H1 (cell line): ENCODE measurements at regions not wholly inside any gene's neighbourhood (a gene's known extent, or its start where the extent isn't known, plus 50 kb on each side); places are given as distances from the start of the nearest gene placed in this dataset.

Experiments
- CTCF ChIA-PET: fragments of 300-600 bp; sonication (Branson Sonifier 250); formaldehyde crosslinking; loops from one replicate; lab custom pipeline; 2021; ENCODE audit not compliant: partially characterized antibody; lab: Charles Lee
- POLR2A ChIA-PET: fragments of 300-600 bp; sonication (Branson Sonifier 250); formaldehyde crosslinking; loops from one replicate; lab custom pipeline; 2021; ENCODE audit warnings: inconsistent platforms; ENCODE audit not compliant: partially characterized antibody; lab: Charles Lee
- DNase-seq, 2 experiments: peaks; one replicate each; pipeline versions ENCODE4 v3.0.0 to v3.0.0-alpha.2; 2010 to 2022; ENCODE audit warnings: low spot score in 2 of 2, low read depth in 1 of 2, mixed read lengths in 1 of 2
- FAIRE-seq: peaks from 2 replicates; lab custom pipeline; 2011; peaks lifted over from hg19 to GRCh38; lab: Jason Lieb, UNC
- H2AFZ ChIP-seq: 2 replicates; pipeline ENCODE4 v1.8.1; 2012; ENCODE audit warnings: low read length, inconsistent platforms
- H2AK5ac ChIP-seq: 2 replicates; pipeline ENCODE4 v1.6.1; 2013; ENCODE audit warnings: low read depth, low read length
- H2BK120ac ChIP-seq: replicated peaks from 2 replicates; pipeline ENCODE3; 2013; ENCODE audit warnings: low read depth, low read length, inconsistent platforms
- H2BK12ac ChIP-seq: 2 replicates; pipeline ENCODE4 v1.6.1; 2013; ENCODE audit warnings: low read depth, low read length
- H2BK15ac ChIP-seq: 2 replicates; pipeline ENCODE4 v1.6.1; 2013; ENCODE audit warnings: low read length
- H2BK20ac ChIP-seq: 2 replicates; pipeline ENCODE4 v1.6.1; 2013; ENCODE audit warnings: low read length
- H2BK5ac ChIP-seq: 2 replicates; pipeline ENCODE4 v1.6.1; 2013; ENCODE audit warnings: low read depth, low read length
- H3K14ac ChIP-seq: 2 replicates; pipeline ENCODE4 v1.6.1; 2013; ENCODE audit warnings: inconsistent platforms; ENCODE audit not compliant: insufficient read length
- H3K18ac ChIP-seq: 2 replicates; pipeline ENCODE4 v1.6.1; 2013; ENCODE audit warnings: low read length; ENCODE audit errors: extremely low read depth
- H3K23ac ChIP-seq: 2 replicates; pipeline ENCODE4 v1.6.1; 2013; ENCODE audit warnings: inconsistent platforms; ENCODE audit not compliant: insufficient read length
- H3K23me2 ChIP-seq: 2 replicates; pipeline ENCODE4 v1.6.1; 2013; ENCODE audit warnings: low read depth, low read length
- H3K27ac ChIP-seq: 2 replicates; pipeline ENCODE4 v1.6.1; 2011; ENCODE audit warnings: low read depth, low read length, inconsistent platforms
- H3K27me3 ChIP-seq, 4 experiments: replicated peaks in 1 of 4; 1 replicate in 1 of 4; 2 replicates in 3 of 4; pipeline versions ENCODE4 v1.6.1 to v1.8.1; 2011 to 2013; ENCODE audit warnings: low read length in 3 of 4, mild to moderate bottlenecking in 3 of 4, inconsistent platforms in 2 of 4, mixed read lengths in 2 of 4, moderate library complexity in 1 of 4; ENCODE audit not compliant: control insufficient read depth in 3 of 4, insufficient read depth in 3 of 4; ENCODE audit errors: extremely low read depth in 1 of 4
- H3K36me3 ChIP-seq, 4 experiments: 2 replicates each; pipeline versions ENCODE4 v1.6.1 to v1.8.1; 2011 to 2013; ENCODE audit warnings: mild to moderate bottlenecking in 4 of 4, low read length in 3 of 4, moderate library complexity in 2 of 4, control low read depth in 1 of 4, inconsistent platforms in 1 of 4; ENCODE audit not compliant: insufficient read depth in 4 of 4, control insufficient read depth in 2 of 4
- H3K4ac ChIP-seq: replicated peaks from 2 replicates; pipeline ENCODE3; 2013; ENCODE audit warnings: low read length, low read depth, mixed read lengths, inconsistent platforms; ENCODE audit not compliant: insufficient read length
- H3K4me1 ChIP-seq, 4 experiments: replicated peaks in 1 of 4; 1 replicate in 1 of 4; 2 replicates in 3 of 4; pipeline versions ENCODE4 v1.6.1 to v1.8.1; 2011 to 2013; ENCODE audit warnings: low read length in 3 of 4, inconsistent platforms in 2 of 4, mixed read lengths in 1 of 4; ENCODE audit not compliant: insufficient read depth in 4 of 4, control insufficient read depth in 3 of 4
- H3K4me2 ChIP-seq, 2 experiments: 2 replicates each; pipeline versions ENCODE4 v1.6.1 to v1.8.1; 2011 to 2013; ENCODE audit warnings: low read depth in 2 of 2, low read length in 2 of 2, control low read depth in 1 of 2, inconsistent platforms in 1 of 2, mild to moderate bottlenecking in 1 of 2; ENCODE audit not compliant: insufficient read depth in 1 of 2
- H3K4me3 ChIP-seq, 4 experiments: fragments of 200-600, 300-600 bp in 1 of 4; sonication (generic), shearing (Covaris generic), sonication (Bioruptor Twin) in 1 of 4; 2 replicates each; pipeline versions ENCODE4 v1.5.1 to v1.8.1; 2011 to 2016; ENCODE audit warnings: low read length in 4 of 4, low read depth in 3 of 4, control low read depth in 2 of 4, inconsistent platforms in 2 of 4, mild to moderate bottlenecking in 2 of 4, mixed read lengths in 1 of 4, moderate library complexity in 1 of 4; ENCODE audit not compliant: insufficient read depth in 2 of 4; ENCODE audit errors: extremely low read depth in 1 of 4
- H3K56ac ChIP-seq: replicated peaks from 2 replicates; pipeline ENCODE3; 2013; ENCODE audit warnings: low read depth, mild to moderate bottlenecking, mixed read lengths, low read length, inconsistent platforms; ENCODE audit not compliant: insufficient read length
- H3K79me1 ChIP-seq: 2 replicates; pipeline ENCODE4 v1.6.1; 2013; ENCODE audit warnings: low read depth, low read length, control low read depth
- H3K79me2 ChIP-seq, 2 experiments: 2 replicates each; pipeline versions ENCODE4 v1.6.1 to v1.8.1; 2012 to 2013; ENCODE audit warnings: low read length in 2 of 2, mild to moderate bottlenecking in 2 of 2, inconsistent platforms in 1 of 2; ENCODE audit not compliant: insufficient read depth in 2 of 2, control insufficient read depth in 1 of 2
- H3K9ac ChIP-seq, 4 experiments: replicated peaks in 1 of 4; 1 replicate in 1 of 4; 2 replicates in 3 of 4; pipeline versions ENCODE4 v1.6.1 to v1.8.1; 2011 to 2013; ENCODE audit warnings: low read depth in 3 of 4, low read length in 3 of 4, control low read depth in 2 of 4, mild to moderate bottlenecking in 2 of 4, moderate library complexity in 2 of 4, inconsistent platforms in 1 of 4; ENCODE audit errors: extremely low read depth in 1 of 4
- H3K9me3 ChIP-seq, 2 experiments: 2 replicates each; pipeline versions ENCODE4 v1.6.1 to v1.8.1; 2012 to 2013; ENCODE audit warnings: mild to moderate bottlenecking in 2 of 2, moderate library complexity in 2 of 2, control low read depth in 1 of 2, inconsistent platforms in 1 of 2, low read depth in 1 of 2, low read length in 1 of 2, mixed read lengths in 1 of 2; ENCODE audit not compliant: insufficient read depth in 2 of 2
- H4K20me1 ChIP-seq, 2 experiments: replicated peaks in 1 of 2; 2 replicates each; pipeline versions ENCODE3 to v1.8.1; 2011 to 2013; ENCODE audit warnings: inconsistent platforms in 2 of 2, low read length in 2 of 2, mild to moderate bottlenecking in 1 of 2; ENCODE audit not compliant: insufficient read depth in 2 of 2, control insufficient read depth in 1 of 2
- H4K5ac ChIP-seq: 2 replicates; pipeline ENCODE4 v1.6.1; 2013; ENCODE audit warnings: low read length, low read depth, mixed read lengths, inconsistent platforms; ENCODE audit not compliant: insufficient read length
- H4K8ac ChIP-seq: 2 replicates; pipeline ENCODE4 v1.8.0; 2013; ENCODE audit warnings: mild to moderate bottlenecking, moderate library complexity, low read length, inconsistent platforms; ENCODE audit not compliant: insufficient read depth; ENCODE audit errors: extremely low read depth
- H4K91ac ChIP-seq: replicated peaks from 2 replicates; pipeline ENCODE3; 2013; ENCODE audit warnings: low read length, mixed read lengths, inconsistent platforms; ENCODE audit not compliant: insufficient read length
- BACH1 ChIP-seq: IDR thresholded peaks from 2 replicates; pipeline ENCODE4 v1.6.1; 2012; ENCODE audit warnings: low read length, improper control_type of control experiment
- BCL11A ChIP-seq, 2 experiments: IDR thresholded peaks; one replicate each; pipeline ENCODE4 v1.6.1; 2011; ENCODE audit warnings: low read depth in 2 of 2, low read length in 2 of 2, mild to moderate bottlenecking in 2 of 2
- RBBP5 ChIP-seq: IDR thresholded peaks from 2 replicates; pipeline ENCODE4 v1.7.1; 2012; ENCODE audit warnings: low read depth, mild to moderate bottlenecking, inconsistent platforms, low read length, moderate library complexity, borderline replicate concordance
- SIX5 ChIP-seq: IDR thresholded peaks from 2 replicates; pipeline ENCODE4 v1.6.1; 2011; ENCODE audit warnings: mild to moderate bottlenecking, low read depth, low read length
- TAF1 ChIP-seq: IDR thresholded peaks from 2 replicates; pipeline ENCODE4 v1.6.1; 2011; ENCODE audit warnings: mild to moderate bottlenecking, low read depth, low read length
- TAF7 ChIP-seq: optimal IDR thresholded peaks from 2 replicates; pipeline ENCODE3; 2011; ENCODE audit warnings: low read depth, mild to moderate bottlenecking, inconsistent platforms, low read length, moderate library complexity, borderline replicate concordance
- TEAD4 ChIP-seq: IDR thresholded peaks from 2 replicates; pipeline ENCODE4 v1.6.1; 2012; ENCODE audit warnings: low read depth, low read length, inconsistent platforms, mixed read lengths
- ZNF274 ChIP-seq: IDR thresholded peaks from 2 replicates; pipeline ENCODE4 v1.7.0; 2012; ENCODE audit warnings: low read length, borderline replicate concordance; ENCODE audit errors: extremely low read depth
- WGBS, 2 experiments: shearing (Covaris generic) in 1 of 2; methylation state at CpG; one replicate each; pipeline versions ENCODE4 v1.1.6 to v1.1.7; 2013 to 2015; ENCODE audit warnings: low lambda C conversion rate in 2 of 2, mixed read lengths in 2 of 2, inconsistent platforms in 1 of 2, low coverage in 1 of 2, missing lambda C conversion rate in 1 of 2; ENCODE audit not compliant: insufficient replicate concordance in 2 of 2, insufficient coverage in 1 of 2, insufficient read length in 1 of 2; ENCODE audit errors: extremely low coverage in 1 of 2, missing lambda C conversion rate in 1 of 2; 5-methylcytosine and 5-hydroxymethylcytosine counted together
- TF ChIP-seq, protein P1 (sequence below), 3 experiments: IDR thresholded peaks; 1 replicate in 2 of 3; 2 replicates in 1 of 3; pipeline versions ENCODE4 v1.5.1 to v1.6.1; 2011; ENCODE audit warnings: low read length in 3 of 3, mild to moderate bottlenecking in 3 of 3, inconsistent platforms in 2 of 3, low read depth in 1 of 3, moderate library complexity in 1 of 3; ENCODE audit not compliant: insufficient read depth in 1 of 3; ENCODE audit errors: control extremely low read depth in 1 of 3

DNA sequence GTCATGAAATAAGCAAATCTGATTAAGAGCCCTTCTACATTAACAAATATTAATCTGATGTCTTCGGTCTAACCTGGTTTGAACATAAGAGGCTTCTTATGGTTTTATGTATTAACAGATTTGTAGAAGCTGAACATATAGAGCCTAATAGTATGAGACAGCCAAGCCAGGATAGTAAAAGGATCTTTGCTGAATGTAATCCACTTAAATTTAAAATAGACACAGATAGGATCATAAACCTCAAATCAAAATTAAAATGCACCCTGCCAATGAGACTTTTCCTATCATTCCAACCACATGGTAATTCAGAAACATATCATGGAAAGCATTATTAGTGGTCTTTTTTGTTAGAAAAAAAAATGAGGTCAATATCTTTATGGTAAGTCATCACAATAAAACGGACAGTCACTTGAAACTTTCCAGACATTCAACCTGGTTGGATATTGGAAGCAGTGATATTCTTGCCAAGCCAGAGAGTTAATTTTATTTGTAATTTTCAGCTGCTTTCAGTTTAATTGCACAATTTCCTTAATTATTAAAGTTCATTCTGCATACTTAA, 606.9 kb upstream of the SALL1 start:
- Histone ChIP-seq H3K4me3 (no peak overlapping the region), H3K9me3 (no peaks in the 10 kb centered on the region), H2BK12ac (no peak overlapping the region), H3K9ac (no peak overlapping the region), H3K14ac (no peak overlapping the region), H4K20me1 (no peaks in the 10 kb centered on the region), H3K4me1 (peaks cover 2 to 19% (median 10%) of the 10 kb centered on the region in 4 experiments; a peak in 6 of 7 replicates), H4K8ac (no peak overlapping the region), H2AK5ac (no peak overlapping the region), H3K27ac (no peak overlapping the region), H3K56ac (no peak overlapping the region), H3K79me2 (no peaks in the 10 kb centered on the region), H3K4me2 (no peak overlapping the region), H3K23ac (no peak overlapping the region), H4K5ac (no peak overlapping the region), H3K18ac (no peak overlapping the region), H2AFZ (no peak overlapping the region), H3K23me2 (no peaks in the 10 kb centered on the region), H3K27me3 (peaks cover 0 to 2% (median 0%) of the 10 kb centered on the region in 4 experiments; a peak in 2 of 7 replicates), H2BK5ac (no peak overlapping the region), H2BK15ac (no peak overlapping the region), H3K36me3 (no peaks in the 10 kb centered on the region), H3K79me1 (no peaks in the 10 kb centered on the region), H3K4ac (no peak overlapping the region), H2BK20ac (no peak overlapping the region), H2BK120ac (no peak overlapping the region), H4K91ac (no peak overlapping the region)
- ChIA-PET POLR2A (no interaction called here), CTCF (interaction anchor here (0.6 to 1.6 kb wide), 3 partner anchors 9 to 366 kb away, joined by 3 to 4 read pairs (median 3); no protein-coding TSS in a partner anchor)
- TF ChIP-seq BCL11A (IDR thresholded peaks at IDR 0.05; ENCODE audit: low read depth in 2 of 2, low read length in 2 of 2) (no peak), BACH1 (no peak), RBBP5 (no peak), TAF1 (no peak), TAF7 (no peak), TEAD4 (no peak), ZNF274 (no peak), SIX5 (no peak)
- TF ChIP-seq, protein P1, sequence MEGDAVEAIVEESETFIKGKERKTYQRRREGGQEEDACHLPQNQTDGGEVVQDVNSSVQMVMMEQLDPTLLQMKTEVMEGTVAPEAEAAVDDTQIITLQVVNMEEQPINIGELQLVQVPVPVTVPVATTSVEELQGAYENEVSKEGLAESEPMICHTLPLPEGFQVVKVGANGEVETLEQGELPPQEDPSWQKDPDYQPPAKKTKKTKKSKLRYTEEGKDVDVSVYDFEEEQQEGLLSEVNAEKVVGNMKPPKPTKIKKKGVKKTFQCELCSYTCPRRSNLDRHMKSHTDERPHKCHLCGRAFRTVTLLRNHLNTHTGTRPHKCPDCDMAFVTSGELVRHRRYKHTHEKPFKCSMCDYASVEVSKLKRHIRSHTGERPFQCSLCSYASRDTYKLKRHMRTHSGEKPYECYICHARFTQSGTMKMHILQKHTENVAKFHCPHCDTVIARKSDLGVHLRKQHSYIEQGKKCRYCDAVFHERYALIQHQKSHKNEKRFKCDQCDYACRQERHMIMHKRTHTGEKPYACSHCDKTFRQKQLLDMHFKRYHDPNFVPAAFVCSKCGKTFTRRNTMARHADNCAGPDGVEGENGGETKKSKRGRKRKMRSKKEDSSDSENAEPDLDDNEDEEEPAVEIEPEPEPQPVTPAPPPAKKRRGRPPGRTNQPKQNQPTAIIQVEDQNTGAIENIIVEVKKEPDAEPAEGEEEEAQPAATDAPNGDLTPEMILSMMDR (IDR thresholded peaks at IDR 0.05; ENCODE audit: control extremely low read depth in 1 of 3, insufficient read depth in 1 of 3, low read depth in 1 of 3, low read length in 3 of 3), result no peak
- WGBS, 2 experiments, result 94% methylated on average over 2 of the region's 2 CpGs; no CpG with 5 or more reads in 1 of the 2 experiments
- no peak for DNase-seq
- FAIRE-seq, result no peak
